Karpas-422 (cell line): ENCODE measurements at regions not wholly inside any gene's neighbourhood (a gene's known extent, or its start where the extent isn't known, plus 50 kb on each side); places are given as distances from the start of the nearest gene placed in this dataset.

Experiments used
- DNase-seq: peaks from one replicate; pipeline ENCODE4 v3.0.0-alpha.2; 2015
- H2AFZ ChIP-seq: fragments of 200-600 bp; sonication (generic); 2 replicates; pipeline ENCODE4 v1.6.1; 2014; ENCODE audit warnings: antibody characterized with exemption, low read length, mixed read lengths
- H3K27ac ChIP-seq: fragments of 200-600 bp; sonication (generic); 2 replicates; pipeline ENCODE4 v1.5.1; 2014; ENCODE audit warnings: mild to moderate bottlenecking, low read length, moderate library complexity
- H3K27me3 ChIP-seq: fragments of 200-600 bp; sonication (generic); 2 replicates; pipeline ENCODE4 v1.6.1; 2014; ENCODE audit warnings: low read length, mixed read lengths
- H3K36me3 ChIP-seq: fragments of 200-600 bp; sonication (generic); 2 replicates; pipeline ENCODE4 v1.6.1; 2014; ENCODE audit warnings: low read length, mixed read lengths; ENCODE audit not compliant: insufficient read depth
- H3K4me1 ChIP-seq: fragments of 200-600 bp; sonication (generic); 2 replicates; pipeline ENCODE4 v1.6.1; 2014; ENCODE audit warnings: mild to moderate bottlenecking, low read length, mixed read lengths
- H3K4me2 ChIP-seq: fragments of 200-600 bp; sonication (generic); 2 replicates; pipeline ENCODE4 v1.6.1; 2014; ENCODE audit warnings: low read length, low read depth, mild to moderate bottlenecking; ENCODE audit not compliant: poor library complexity, severe bottlenecking
- H3K4me3 ChIP-seq: fragments of 200-600 bp; sonication (generic); 2 replicates; pipeline ENCODE4 v1.5.1; 2014; ENCODE audit warnings: mild to moderate bottlenecking, antibody characterized with exemption, low read length, mixed read lengths
- H3K79me2 ChIP-seq: fragments of 200-600 bp; sonication (generic); 2 replicates; pipeline ENCODE4 v1.6.1; 2014; ENCODE audit warnings: mild to moderate bottlenecking, low read length, mixed read lengths
- H3K9ac ChIP-seq: fragments of 200-600 bp; sonication (generic); 2 replicates; pipeline ENCODE4 v1.6.0; 2014; ENCODE audit warnings: low read length
- H3K9me2 ChIP-seq: fragments of 200-600 bp; sonication (generic), shearing (Covaris generic); replicated peaks from 2 replicates; pipeline ENCODE4 v1.6.0; 2014; ENCODE audit warnings: mild to moderate bottlenecking, low read length, moderate library complexity; ENCODE audit not compliant: insufficient read depth
- H3K9me3 ChIP-seq: fragments of 300-700, 200-600 bp; sonication (generic); 2 replicates; pipeline ENCODE4 v1.6.1; 2014; ENCODE audit warnings: low read length, mixed read lengths
- H4K20me1 ChIP-seq: fragments of 200-600 bp; sonication (generic); 2 replicates; pipeline ENCODE4 v1.6.1; 2014; ENCODE audit warnings: mild to moderate bottlenecking, antibody characterized with exemption, low read length, low read depth; ENCODE audit not compliant: insufficient read depth

DNA sequence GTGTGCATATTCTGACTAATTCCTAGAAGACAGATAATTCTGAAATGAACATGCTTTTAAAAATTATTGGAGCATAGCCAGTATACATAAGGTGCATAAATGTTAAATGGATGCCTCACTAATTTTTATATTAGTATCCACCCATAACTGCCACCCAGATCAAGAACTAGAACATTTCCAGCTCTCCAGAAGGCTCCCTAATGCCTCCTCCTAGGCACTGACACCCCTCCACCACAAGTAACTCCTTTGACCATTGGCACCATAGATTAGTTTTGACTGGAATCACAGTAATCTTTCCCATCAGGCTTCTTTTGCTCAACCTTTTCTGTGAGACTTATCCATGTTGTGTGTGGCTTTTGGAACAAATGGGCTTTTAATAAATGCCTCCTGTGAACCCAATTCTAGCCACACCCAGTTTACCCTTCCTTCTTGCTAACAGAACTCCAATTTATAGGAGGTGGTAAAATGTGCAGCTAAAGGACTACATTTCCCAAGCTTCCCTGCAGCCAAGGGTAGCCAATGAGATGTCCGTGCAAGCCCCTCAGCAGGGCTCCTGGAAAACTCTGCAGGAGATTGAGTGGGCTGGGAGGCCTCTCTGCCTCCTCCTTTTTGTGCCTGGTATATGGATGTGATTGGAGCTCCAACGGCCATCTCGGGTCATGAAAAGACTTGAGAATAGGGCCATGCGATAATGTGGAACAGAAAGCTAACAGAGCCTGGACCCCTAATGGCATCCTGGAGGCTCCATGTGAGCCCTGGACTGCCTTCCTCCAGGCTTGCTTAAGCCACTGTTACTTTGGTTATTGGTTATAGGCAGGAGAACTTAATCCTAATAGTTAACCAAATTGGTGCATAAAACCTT is 322.6 kb upstream of the TLE3 start:
- H3K9ac ChIP-seq, result no peak overlapping the region
- H3K27me3 ChIP-seq, result no peaks in the 10 kb centered on the region
- H3K9me2 ChIP-seq, result no peaks in the 10 kb centered on the region
- H4K20me1 ChIP-seq, result no peaks in the 10 kb centered on the region
- H3K27ac ChIP-seq, result no peak overlapping the region
- H3K4me2 ChIP-seq, result no peak overlapping the region
- H3K36me3 ChIP-seq, result no peaks in the 10 kb centered on the region
- no peak overlapping the region for H2AFZ ChIP-seq
- no peaks in the 10 kb centered on the region for H3K9me3 ChIP-seq
- H3K79me2 ChIP-seq, result no peaks in the 10 kb centered on the region
- no peaks in the 10 kb centered on the region for H3K4me1 ChIP-seq
- H3K4me3 ChIP-seq, result no peak overlapping the region
- DNase-seq, result no peak

DNA sequence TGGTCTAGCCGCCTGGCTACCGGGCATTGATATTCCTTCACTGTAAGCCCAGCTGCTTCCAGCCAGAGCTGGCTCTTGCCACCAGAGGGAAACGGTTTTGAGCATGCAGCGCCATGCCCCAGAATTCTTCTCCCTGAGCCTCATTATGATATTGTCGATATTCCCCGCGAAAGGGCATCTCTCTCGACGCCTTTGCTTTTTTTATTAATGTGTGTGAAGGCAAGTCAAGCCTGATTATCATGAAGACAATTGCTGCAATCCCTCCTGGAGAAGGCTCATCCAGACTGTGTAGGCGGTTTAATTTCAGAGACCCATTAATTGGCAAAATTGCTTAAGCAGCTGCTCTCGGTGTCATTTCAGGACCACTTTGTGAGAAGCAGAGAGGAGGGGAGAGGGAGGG is 321.2 kb upstream of the TLE3 start:
- Histone ChIP-seq H3K9me3 (no peaks in the 10 kb centered on the region), H3K27me3 (no peaks in the 10 kb centered on the region), H4K20me1 (no peaks in the 10 kb centered on the region), H3K9ac (no peak overlapping the region), H3K36me3 (no peaks in the 10 kb centered on the region), H3K4me2 (no peak overlapping the region), H3K27ac (no peak overlapping the region), H3K9me2 (no peaks in the 10 kb centered on the region), H3K4me3 (no peak overlapping the region), H3K4me1 (no peaks in the 10 kb centered on the region), H3K79me2 (no peaks in the 10 kb centered on the region), H2AFZ (no peak overlapping the region)
- no peak for DNase-seq

DNA sequence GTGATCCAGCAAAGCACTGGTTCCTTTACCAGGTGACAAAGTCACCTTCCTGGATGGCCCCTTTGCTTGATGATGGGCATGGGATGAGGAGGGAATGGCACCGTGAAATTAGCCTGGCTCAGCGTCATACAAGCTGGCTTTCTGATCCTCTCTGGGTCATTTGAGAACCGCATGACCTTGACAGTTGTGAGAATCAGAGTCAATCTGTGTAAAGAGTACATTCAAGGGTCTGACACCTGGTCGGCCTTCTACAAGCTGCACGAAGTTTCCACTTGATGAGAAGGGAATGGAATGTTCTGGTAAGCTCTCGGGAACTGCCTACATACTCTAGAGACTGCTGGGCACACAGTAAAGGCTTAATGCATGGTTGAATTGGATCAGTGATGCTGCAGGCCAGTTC is 319.8 kb upstream of the TLE3 start:
- Histone ChIP-seq H2AFZ (no peak overlapping the region), H3K4me1 (no peaks in the 10 kb centered on the region), H3K27ac (no peak overlapping the region), H3K27me3 (no peaks in the 10 kb centered on the region), H4K20me1 (no peaks in the 10 kb centered on the region), H3K79me2 (no peaks in the 10 kb centered on the region), H3K9me3 (no peaks in the 10 kb centered on the region), H3K36me3 (no peaks in the 10 kb centered on the region), H3K9me2 (no peaks in the 10 kb centered on the region), H3K4me2 (no peak overlapping the region), H3K4me3 (no peak overlapping the region), H3K9ac (no peak overlapping the region)
- no peak for DNase-seq

DNA sequence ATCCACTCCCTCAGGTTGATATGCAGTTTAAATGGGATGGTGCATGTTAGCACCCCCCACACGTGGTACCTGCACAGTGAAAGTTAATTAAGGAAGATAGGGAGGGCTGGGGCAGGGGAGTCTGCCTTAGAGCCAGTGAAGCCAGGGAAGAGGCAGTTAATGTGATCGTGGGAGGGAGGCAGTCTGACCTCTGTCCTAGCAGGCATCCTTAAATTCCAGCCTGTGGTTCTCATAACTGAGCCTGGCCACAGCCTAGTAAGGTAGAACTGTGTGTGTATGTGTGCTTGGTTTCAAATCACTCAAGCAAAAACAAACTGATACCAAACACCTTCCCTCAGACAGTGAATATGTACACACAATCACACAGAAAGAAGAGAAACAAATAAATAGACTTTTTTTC is 319.1 kb upstream of the TLE3 start:
- Histone ChIP-seq H3K4me2 (no peak overlapping the region), H3K27ac (no peak overlapping the region), H3K79me2 (no peaks in the 10 kb centered on the region), H4K20me1 (no peaks in the 10 kb centered on the region), H3K36me3 (no peaks in the 10 kb centered on the region), H3K4me3 (no peak overlapping the region), H3K9ac (no peak overlapping the region), H3K9me2 (no peaks in the 10 kb centered on the region), H3K9me3 (no peaks in the 10 kb centered on the region), H3K27me3 (no peaks in the 10 kb centered on the region), H3K4me1 (no peaks in the 10 kb centered on the region), H2AFZ (no peak overlapping the region)
- DNase-seq, result no peak

DNA sequence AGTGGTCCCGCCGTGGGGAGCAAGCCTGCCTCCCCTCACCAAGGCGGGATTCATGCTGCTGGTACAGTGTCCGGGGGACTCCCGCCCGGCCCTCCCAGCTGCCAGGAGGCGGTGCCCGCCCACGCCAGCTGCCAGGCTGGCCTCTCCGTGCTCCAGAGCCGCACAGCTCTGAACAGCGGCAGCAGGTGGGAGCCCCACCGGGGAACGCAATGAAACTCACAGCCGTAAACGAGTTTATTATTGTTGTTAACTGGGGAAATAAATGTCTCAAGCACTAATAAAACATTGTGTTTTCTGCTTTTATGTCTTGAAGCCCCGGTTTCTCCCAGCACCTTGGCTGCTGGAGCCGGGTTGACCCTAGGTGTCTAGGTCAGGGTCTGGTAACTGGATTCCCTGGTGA is 317.7 kb upstream of the TLE3 start:
- no peaks in the 10 kb centered on the region for H3K9me2 ChIP-seq

DNA sequence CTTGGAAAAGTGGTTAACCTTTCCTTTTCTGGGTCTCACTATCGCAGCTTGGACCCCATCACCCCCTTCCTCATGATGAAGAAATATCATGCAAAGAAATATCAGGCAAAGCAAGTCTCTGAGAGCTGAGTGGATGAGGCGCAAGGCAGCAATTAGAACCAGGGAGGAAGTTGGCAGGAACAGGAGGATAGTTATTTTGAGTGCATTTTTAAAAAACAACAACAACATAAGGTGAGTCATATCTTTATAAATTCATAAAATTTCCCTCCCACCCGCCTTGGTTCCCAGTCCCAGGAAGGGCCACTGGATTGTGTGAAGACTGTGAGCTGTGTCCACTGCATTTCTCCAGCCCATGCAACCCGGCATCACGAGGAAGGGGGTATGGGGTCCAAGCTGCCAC is 316.9 kb upstream of the TLE3 start:
- no peaks in the 10 kb centered on the region for H3K27me3 ChIP-seq
- no peaks in the 10 kb centered on the region for H3K4me1 ChIP-seq
- no peaks in the 10 kb centered on the region for H3K9me2 ChIP-seq
- no peak overlapping the region for H3K27ac ChIP-seq
- no peak overlapping the region for H2AFZ ChIP-seq
- DNase-seq, result no peak
- H3K4me2 ChIP-seq, result no peak overlapping the region
- H3K36me3 ChIP-seq, result no peaks in the 10 kb centered on the region
- H3K9me3 ChIP-seq, result no peaks in the 10 kb centered on the region
- no peaks in the 10 kb centered on the region for H4K20me1 ChIP-seq
- no peak overlapping the region for H3K9ac ChIP-seq
- no peak overlapping the region for H3K4me3 ChIP-seq
- no peaks in the 10 kb centered on the region for H3K79me2 ChIP-seq

More for the DNA sequence above, 317.7 kb upstream of the TLE3 start:
- H3K9ac ChIP-seq, result no peak overlapping the region
- H3K79me2 ChIP-seq, result no peaks in the 10 kb centered on the region
- H4K20me1 ChIP-seq, result no peaks in the 10 kb centered on the region
- DNase-seq, result no peak
- H3K27me3 ChIP-seq, result no peaks in the 10 kb centered on the region
- H3K4me2 ChIP-seq, result no peak overlapping the region
- no peaks in the 10 kb centered on the region for H3K4me1 ChIP-seq
- H3K27ac ChIP-seq, result no peak overlapping the region
- H3K36me3 ChIP-seq, result no peaks in the 10 kb centered on the region
- H3K4me3 ChIP-seq, result no peak overlapping the region
- no peaks in the 10 kb centered on the region for H3K9me3 ChIP-seq
- no peak overlapping the region for H2AFZ ChIP-seq

DNA sequence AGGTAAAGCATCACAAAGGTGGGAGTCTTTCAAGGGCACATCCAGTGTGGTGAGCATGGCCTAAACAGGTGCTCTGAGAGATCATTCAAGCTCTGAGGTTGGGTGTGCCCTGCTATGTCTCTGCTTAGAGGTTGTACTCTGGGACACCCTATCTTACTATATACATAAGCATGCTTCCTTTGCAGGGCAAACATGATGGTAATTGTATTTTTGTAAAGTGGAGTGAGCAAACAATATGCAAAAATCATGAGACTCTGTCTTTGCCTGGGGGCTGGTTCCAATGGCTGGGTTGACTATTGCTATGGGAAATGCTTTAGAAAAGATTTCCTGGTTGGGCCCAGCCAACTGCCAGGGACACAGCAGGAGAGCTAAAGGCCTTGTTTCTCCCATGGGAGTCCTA is 315.1 kb upstream of the TLE3 start:
- Histone ChIP-seq H2AFZ (no peak overlapping the region), H3K79me2 (no peaks in the 10 kb centered on the region), H3K9me2 (no peaks in the 10 kb centered on the region), H4K20me1 (no peaks in the 10 kb centered on the region), H3K36me3 (no peaks in the 10 kb centered on the region), H3K27me3 (no peaks in the 10 kb centered on the region), H3K4me3 (no peak overlapping the region), H3K4me2 (no peak overlapping the region), H3K4me1 (no peaks in the 10 kb centered on the region), H3K9me3 (no peaks in the 10 kb centered on the region), H3K27ac (no peak overlapping the region), H3K9ac (no peak overlapping the region)
- DNase-seq, result no peak

DNA sequence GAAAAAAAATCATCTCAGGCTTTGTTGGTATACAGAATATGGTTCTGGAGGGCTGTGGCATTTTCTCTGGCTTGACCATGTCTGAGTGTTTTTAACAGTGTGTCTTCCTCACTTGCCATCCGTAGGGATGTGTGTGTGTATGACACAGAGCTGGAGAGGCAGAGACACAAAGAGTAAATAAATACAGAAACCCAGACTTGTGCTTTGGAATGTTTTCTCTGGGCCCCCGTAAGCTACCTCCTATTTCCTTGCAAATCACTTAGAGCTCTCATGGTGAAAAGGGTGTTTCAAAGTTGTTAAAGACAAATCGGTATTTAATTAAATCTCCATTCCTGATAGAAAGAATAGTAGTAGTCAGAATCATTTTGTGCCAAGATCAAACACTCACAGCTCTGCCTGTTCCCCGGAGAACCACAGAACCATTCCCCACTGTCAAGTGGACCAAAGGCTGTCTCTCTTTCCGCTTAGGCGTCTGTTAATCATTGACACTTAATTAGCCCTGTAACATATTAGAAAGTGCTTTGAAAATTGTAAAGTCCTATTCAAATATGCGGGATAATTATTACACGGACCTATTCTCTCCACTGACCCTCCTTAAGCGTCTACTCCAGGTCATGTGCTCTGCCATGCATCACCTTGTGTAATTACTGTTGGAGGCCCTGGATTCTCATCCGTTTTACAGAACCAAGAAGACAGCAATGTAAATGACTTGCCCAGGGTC is 313.6 kb upstream of the TLE3 start:
- no peak for DNase-seq
- Histone ChIP-seq H3K9me3 (no peaks in the 10 kb centered on the region), H3K9ac (no peak overlapping the region), H3K4me3 (no peak overlapping the region), H3K79me2 (no peaks in the 10 kb centered on the region), H3K4me2 (no peak overlapping the region), H3K27ac (no peak overlapping the region), H3K4me1 (no peaks in the 10 kb centered on the region), H3K36me3 (no peaks in the 10 kb centered on the region), H3K27me3 (no peaks in the 10 kb centered on the region), H3K9me2 (no peaks in the 10 kb centered on the region), H4K20me1 (no peaks in the 10 kb centered on the region), H2AFZ (no peak overlapping the region)
